Glomerular visceral epithelial cell (primary cell): ENCODE measurements at regions not wholly inside any gene's neighbourhood (a gene's known extent, or its start where the extent isn't known, plus 50 kb on each side); places are given as distances from the start of the nearest gene placed in this dataset.

Experiments
- DNase-seq: peaks from one replicate; pipeline ENCODE4 v3.0.0-alpha.2; 2016; ENCODE audit errors: extremely low spot score

DNA sequence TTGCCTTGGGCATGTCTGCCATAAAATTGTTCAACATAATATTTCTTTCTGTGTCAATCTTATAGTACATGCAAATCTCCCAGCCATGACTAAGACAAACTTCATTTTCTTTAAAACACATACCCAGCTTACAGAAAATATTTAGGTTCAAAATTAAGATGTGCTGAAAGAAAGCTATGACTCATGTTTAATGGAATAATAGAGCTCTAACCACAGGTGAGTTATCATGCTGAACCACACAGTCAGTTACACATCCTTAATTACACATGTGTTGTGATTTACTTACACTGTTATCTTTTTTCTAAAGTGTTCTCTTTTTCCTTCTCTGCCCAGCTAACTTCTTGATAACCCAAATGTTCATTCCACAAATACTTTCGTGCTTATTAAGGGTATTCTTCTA is 1831.2 kb downstream of the OLFM4 start:
- DNase-seq = no peak

- DNase-seq = no peak
Measured at GRCh38 chr13:54875111-54875510, 1846.5 kb downstream of the OLFM4 start.

DNA sequence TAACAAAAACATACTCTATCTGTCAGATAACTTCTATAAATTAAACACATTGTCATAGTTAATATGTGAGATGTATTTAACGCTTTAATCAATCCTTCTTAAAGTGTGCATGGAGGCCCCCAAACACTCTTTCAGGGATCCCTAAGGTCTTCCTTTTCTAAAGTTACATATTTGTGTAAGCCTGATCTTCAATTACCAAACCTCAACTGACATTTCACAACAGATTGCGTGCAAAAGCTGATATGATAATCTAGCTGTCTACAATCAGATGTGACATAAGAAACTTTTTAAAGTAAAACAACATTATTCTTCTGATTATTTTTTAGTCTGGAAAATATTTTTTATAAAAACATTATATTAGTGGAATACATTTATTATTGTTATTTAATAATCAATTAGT is 1850.4 kb downstream of the OLFM4 start:
- no peak for DNase-seq

- DNase-seq = no peak
Measured at GRCh38 chr13:54884682-54885081, 1856.1 kb downstream of the OLFM4 start.

DNA sequence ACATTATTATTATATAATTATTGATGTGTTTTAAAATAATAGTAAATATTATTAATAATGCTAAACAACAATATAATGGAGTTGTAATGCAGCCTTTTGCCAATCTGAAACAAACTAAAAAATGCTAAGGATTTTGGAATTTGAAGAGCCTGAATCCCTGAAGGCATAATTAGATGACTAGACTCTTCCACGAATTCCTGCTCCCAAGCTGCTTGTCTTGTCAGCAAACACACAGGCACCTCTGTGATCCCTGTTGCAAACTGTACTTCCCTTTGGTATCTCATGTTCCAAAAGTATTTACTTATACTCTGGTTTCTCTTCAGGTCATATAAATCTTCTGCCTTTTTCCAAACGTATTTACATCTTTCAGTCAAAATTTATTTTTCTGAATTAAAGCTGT is 1862.4 kb downstream of the OLFM4 start:
- no peak for DNase-seq

DNA sequence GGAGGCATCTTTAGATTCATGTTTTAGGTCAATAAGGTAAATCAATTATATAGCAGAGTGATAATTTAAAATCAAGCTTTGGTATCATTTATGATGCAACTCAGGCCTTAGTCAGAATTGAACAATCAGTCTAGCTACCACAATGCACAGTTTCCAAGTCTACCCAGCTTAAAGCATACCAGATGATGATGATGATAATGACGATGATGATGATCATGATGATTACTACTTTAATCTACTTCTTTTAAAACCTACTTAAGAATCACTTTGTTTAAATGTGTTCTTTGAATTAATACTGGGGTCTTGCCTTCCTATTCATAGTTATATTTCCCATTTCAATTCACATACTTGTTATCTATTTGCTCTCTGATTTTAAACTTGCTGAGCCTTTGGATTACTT is 1872.7 kb downstream of the OLFM4 start:
- DNase-seq = no peak

DNA sequence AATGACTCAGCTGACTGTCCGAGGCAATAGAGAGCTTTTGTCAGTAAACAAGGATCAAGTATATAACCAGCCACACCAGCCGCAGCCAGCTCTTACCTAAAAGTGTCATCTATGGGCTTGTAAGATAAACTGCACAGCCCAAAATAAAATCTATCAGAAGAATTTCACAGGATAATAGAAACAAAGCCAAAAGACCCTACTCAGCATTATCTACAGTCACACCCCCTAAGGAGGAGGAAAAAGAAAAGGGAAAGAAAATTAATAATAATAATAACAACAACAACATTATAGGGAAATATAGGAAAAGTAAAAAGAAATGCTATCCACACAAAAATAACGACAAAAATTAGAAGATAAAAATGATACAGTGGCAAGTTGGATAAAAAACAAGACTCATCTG is 1883.8 kb downstream of the OLFM4 start:
- DNase-seq = no peak

GRCh38 chr13:54913668-54914067 is 1885.1 kb downstream of the OLFM4 start:
- no peak for DNase-seq

DNA sequence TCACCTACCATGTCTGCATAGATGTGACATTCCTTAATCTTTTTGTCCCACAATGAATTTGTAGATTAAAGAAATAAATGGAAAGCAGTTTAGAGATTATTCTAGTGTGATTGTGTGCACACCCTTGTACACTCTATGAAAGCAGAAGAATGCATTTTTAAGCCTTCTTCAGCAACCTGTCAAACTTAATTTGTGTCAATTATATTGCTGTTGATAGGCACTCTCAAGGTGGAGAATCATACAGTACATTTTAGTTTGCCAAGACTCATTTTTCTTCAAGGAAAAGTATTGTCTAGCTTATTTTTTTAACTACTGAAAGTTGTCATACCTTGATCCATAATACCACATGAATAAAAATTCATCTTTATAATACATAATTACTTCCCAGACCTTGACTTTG is 1898.9 kb downstream of the OLFM4 start:
- DNase-seq = no peak

- DNase-seq = no peak
Measured at GRCh38 chr13:54928071-54928470, 1899.5 kb downstream of the OLFM4 start.

DNA sequence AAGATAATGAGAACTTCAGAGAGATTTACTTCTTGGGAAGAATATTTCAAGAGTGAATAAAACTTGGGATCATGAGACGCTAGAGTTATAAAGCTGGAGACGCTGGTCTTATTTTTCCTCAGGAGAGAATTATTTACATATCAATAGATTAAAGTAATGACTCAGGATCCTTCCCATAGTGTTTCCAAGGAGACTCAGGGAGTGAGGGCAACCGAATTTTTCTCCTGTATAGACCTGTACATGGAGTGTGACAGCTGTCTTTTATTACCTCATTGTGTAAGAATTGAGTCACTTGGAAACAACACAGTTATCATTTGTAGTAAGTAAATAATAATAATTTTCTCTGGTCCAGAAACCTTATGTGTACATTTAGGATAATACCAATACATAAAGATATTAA is 1905.5 kb downstream of the OLFM4 start:
- DNase-seq = no peak

DNA sequence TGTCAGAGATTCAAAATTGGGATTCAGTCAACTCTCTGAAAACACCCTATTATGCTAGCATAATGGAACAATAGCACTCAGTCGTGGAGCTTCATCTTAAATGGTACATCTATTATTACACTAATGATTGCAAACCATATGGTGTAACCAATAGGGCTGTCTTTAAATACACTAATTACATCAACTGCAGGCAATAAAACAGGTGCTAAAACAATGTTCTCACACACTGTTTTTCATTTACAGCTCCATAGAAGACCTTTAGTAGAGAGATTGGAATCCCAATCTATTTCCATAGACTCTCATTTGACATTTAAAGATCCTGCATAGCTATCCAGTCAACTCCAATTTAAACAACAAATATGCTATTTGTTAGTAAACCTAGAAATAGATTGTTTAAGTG is 1917.4 kb downstream of the OLFM4 start:
- DNase-seq = no peak

- DNase-seq = no peak
Measured at GRCh38 chr13:54949735-54950134, 1921.1 kb downstream of the OLFM4 start.

DNA sequence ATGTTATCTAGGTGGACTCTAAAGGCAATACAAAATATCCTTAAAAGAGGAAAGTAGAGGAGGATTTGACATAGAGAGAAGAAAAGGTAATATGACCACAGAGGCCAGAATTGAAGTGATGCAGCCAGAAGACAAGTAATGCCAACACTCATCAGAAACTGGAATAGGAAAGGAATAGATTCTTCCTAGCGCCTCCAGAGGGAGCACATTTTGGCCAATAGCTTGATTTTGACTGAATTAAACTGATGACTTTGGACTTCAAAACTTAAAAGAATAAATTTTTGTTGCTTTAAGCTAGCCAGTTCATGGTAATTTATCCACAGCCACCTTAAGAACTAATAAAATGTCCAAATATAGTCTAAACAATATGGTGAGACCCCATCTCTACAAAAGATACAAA is 1921.9 kb downstream of the OLFM4 start:
- no peak for DNase-seq

GRCh38 chr13:54953786-54954185 is 1925.2 kb downstream of the OLFM4 start:
- DNase-seq = no peak

DNA sequence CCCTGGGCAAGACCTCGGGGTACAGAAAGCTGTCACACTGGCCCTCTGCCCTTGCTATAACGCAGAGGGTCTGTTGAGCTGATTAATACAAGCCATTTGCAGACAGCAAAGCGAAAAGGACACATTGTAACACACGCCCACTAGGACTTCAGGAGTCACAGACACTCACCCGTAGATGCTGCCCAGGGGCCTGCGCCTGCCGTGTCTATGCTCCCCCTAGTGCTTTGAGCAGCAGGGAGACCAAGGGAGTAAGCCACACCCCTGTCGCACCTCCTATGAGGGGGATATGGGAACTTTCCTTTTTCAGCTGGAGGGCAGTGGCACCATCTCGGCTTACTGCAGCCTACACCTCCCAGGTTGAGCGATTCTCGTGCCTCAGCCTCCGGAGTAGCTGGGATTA is 1930.2 kb downstream of the OLFM4 start:
- DNase-seq = no peak

DNA sequence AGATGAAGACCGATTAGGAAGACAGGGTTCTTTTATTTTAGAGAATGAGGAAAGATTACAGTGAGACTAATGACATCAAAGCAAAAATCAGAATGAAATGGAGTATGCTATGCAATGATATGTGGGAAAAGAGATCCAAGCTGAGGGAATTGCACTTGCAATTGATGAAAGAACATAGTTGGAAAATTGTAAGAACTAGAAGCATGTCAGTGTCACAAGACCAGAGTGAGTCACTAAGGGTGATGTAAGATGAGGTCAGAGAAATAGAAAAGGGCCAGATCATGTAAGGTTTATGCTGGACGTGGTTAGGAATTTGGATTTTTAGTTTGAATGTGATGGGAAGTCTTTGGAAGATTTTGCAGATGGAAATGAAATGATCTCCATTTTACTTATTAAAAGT is 1937.3 kb downstream of the OLFM4 start:
- DNase-seq = no peak

DNA sequence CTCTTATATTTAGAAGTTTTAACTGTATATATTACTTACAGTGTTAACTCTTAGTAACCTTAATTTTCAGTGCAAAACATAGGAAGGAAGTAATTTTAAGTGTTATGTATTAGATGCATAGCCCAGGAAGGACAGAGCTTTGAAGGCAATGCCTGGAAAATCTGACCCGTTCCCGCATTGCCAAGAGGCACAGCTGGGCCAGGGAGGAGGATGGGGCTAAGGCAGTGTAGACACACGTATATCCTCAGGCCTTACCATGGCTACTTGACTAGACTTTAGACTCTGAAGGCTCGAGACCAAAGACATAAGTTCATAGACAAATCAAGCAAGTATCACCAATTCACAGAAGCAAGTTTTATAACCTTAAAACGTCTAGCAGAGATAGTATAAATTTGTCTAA is 1944.2 kb downstream of the OLFM4 start:
- DNase-seq = no peak

- DNase-seq = no peak
Measured at GRCh38 chr13:54975676-54976075, 1947.1 kb downstream of the OLFM4 start.

GRCh38 chr13:54980651-54981050 is 1952.0 kb downstream of the OLFM4 start:
- DNase-seq = no peak

DNA sequence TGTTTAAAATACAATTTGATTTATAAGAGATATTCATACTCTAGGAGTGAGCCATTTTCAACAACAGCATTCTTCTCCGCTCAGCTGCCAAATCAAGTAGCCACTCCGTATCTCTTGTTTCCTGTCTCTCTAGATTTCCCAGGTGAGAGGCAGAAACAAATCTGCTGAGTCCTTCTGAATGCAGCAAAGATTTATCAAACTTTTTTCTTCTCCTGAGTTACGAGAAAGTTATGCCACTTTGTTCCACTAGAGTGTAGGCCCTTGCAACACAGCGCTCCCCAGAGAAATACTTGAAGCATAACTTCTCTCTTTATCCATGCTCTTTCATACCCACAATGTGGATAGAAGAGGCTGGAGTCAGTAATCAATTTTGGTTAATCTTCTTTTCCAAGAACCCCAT is 1960.8 kb downstream of the OLFM4 start:
- no peak for DNase-seq

DNA sequence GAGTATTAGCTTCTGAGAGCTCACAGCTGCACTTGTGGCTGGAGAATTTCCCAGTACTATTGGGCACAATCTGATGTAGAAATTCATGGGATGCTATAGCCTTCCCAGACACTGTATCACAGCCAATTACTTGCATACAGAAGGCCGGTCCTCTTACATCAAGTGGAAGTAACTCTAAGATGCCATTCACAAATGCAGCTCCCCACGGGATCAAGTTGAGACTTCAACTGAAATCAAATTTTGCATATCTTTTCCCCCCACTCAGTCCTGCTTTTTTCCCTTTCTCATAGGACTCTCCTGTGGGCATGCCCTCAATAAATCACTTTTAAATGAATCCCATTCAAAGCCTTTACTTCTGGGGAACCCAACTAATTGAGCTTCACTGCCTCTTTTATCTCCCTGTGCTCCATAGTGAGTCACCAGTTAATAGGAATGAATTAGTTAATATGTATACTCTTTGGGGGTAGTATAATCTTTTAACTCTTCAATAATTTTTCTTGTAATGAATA is 1970.8 kb downstream of the OLFM4 start:
- DNase-seq = no peak

DNA sequence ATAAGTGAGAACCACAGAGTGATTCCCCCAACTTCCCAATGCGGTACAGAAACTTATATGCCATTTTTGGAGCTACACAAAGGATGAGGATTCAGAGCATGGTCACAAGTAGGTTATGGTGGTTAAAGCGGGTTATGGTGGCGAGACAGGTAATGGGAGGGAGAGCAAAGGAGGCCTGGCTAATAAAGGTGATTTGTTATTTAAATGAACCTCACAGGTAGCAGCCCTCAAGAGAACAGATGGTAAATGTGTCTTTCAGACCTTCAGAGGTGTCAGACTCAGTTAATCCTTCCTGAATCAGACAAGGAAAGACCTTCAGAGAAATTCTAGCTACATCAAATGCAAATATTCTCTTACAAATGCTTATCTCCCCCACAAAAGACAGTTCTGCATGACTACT is 1971.4 kb downstream of the OLFM4 start:
- no peak for DNase-seq

DNA sequence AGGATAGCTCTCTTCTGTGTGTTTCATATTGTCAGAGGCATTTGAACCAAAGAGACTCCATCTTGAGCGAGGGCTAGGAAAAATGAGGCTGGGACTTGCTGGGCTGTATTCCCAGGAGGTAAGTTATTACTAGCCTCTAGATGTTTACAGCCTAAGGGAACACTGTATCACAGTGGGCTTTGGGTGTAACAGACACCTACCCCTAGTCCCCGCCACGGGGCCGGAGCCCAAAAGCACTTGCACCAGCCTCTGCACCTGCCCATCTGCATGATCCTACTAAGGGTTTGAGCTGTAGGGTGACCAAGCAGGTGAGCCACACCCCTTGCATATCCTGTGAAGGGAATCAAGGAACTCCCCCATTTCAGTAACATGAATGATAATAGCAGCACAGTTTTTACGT is 1972.2 kb downstream of the OLFM4 start:
- DNase-seq = no peak

GRCh38 chr13:55001881-55002280 is 1973.3 kb downstream of the OLFM4 start:
- no peak for DNase-seq
